H1 (cell line): ENCODE measurements at regions not wholly inside any gene's neighbourhood (a gene's known extent, or its start where the extent isn't known, plus 50 kb on each side); places are given as distances from the start of the nearest gene placed in this dataset.

Experiments used
- CTCF ChIA-PET: fragments of 300-600 bp; sonication (Branson Sonifier 250); formaldehyde crosslinking; loops from one replicate; lab custom pipeline; 2021; ENCODE audit not compliant: partially characterized antibody; lab: Charles Lee
- POLR2A ChIA-PET: fragments of 300-600 bp; sonication (Branson Sonifier 250); formaldehyde crosslinking; loops from one replicate; lab custom pipeline; 2021; ENCODE audit warnings: inconsistent platforms; ENCODE audit not compliant: partially characterized antibody; lab: Charles Lee
- DNase-seq, 2 experiments: peaks; one replicate each; pipeline versions ENCODE4 v3.0.0 to v3.0.0-alpha.2; 2010 to 2022; ENCODE audit warnings: low spot score in 2 of 2, low read depth in 1 of 2, mixed read lengths in 1 of 2
- FAIRE-seq: peaks from 2 replicates; lab custom pipeline; 2011; peaks lifted over from hg19 to GRCh38; lab: Jason Lieb, UNC
- H2AFZ ChIP-seq: 2 replicates; pipeline ENCODE4 v1.8.1; 2012; ENCODE audit warnings: low read length, inconsistent platforms
- H2AK5ac ChIP-seq: 2 replicates; pipeline ENCODE4 v1.6.1; 2013; ENCODE audit warnings: low read depth, low read length
- H2BK120ac ChIP-seq: replicated peaks from 2 replicates; pipeline ENCODE3; 2013; ENCODE audit warnings: low read depth, low read length, inconsistent platforms
- H2BK12ac ChIP-seq: 2 replicates; pipeline ENCODE4 v1.6.1; 2013; ENCODE audit warnings: low read depth, low read length
- H2BK15ac ChIP-seq: 2 replicates; pipeline ENCODE4 v1.6.1; 2013; ENCODE audit warnings: low read length
- H2BK20ac ChIP-seq: 2 replicates; pipeline ENCODE4 v1.6.1; 2013; ENCODE audit warnings: low read length
- H2BK5ac ChIP-seq: 2 replicates; pipeline ENCODE4 v1.6.1; 2013; ENCODE audit warnings: low read depth, low read length
- H3K14ac ChIP-seq: 2 replicates; pipeline ENCODE4 v1.6.1; 2013; ENCODE audit warnings: inconsistent platforms; ENCODE audit not compliant: insufficient read length
- H3K18ac ChIP-seq: 2 replicates; pipeline ENCODE4 v1.6.1; 2013; ENCODE audit warnings: low read length; ENCODE audit errors: extremely low read depth
- H3K23ac ChIP-seq: 2 replicates; pipeline ENCODE4 v1.6.1; 2013; ENCODE audit warnings: inconsistent platforms; ENCODE audit not compliant: insufficient read length
- H3K23me2 ChIP-seq: 2 replicates; pipeline ENCODE4 v1.6.1; 2013; ENCODE audit warnings: low read depth, low read length
- H3K27ac ChIP-seq: 2 replicates; pipeline ENCODE4 v1.6.1; 2011; ENCODE audit warnings: low read depth, low read length, inconsistent platforms
- H3K27me3 ChIP-seq, 4 experiments: replicated peaks in 1 of 4; 1 replicate in 1 of 4; 2 replicates in 3 of 4; pipeline versions ENCODE4 v1.6.1 to v1.8.1; 2011 to 2013; ENCODE audit warnings: low read length in 3 of 4, mild to moderate bottlenecking in 3 of 4, inconsistent platforms in 2 of 4, mixed read lengths in 2 of 4, moderate library complexity in 1 of 4; ENCODE audit not compliant: control insufficient read depth in 3 of 4, insufficient read depth in 3 of 4; ENCODE audit errors: extremely low read depth in 1 of 4
- H3K36me3 ChIP-seq, 4 experiments: 2 replicates each; pipeline versions ENCODE4 v1.6.1 to v1.8.1; 2011 to 2013; ENCODE audit warnings: mild to moderate bottlenecking in 4 of 4, low read length in 3 of 4, moderate library complexity in 2 of 4, control low read depth in 1 of 4, inconsistent platforms in 1 of 4; ENCODE audit not compliant: insufficient read depth in 4 of 4, control insufficient read depth in 2 of 4
- H3K4ac ChIP-seq: replicated peaks from 2 replicates; pipeline ENCODE3; 2013; ENCODE audit warnings: low read length, low read depth, mixed read lengths, inconsistent platforms; ENCODE audit not compliant: insufficient read length
- H3K4me1 ChIP-seq, 4 experiments: replicated peaks in 1 of 4; 1 replicate in 1 of 4; 2 replicates in 3 of 4; pipeline versions ENCODE4 v1.6.1 to v1.8.1; 2011 to 2013; ENCODE audit warnings: low read length in 3 of 4, inconsistent platforms in 2 of 4, mixed read lengths in 1 of 4; ENCODE audit not compliant: insufficient read depth in 4 of 4, control insufficient read depth in 3 of 4
- H3K4me2 ChIP-seq, 2 experiments: 2 replicates each; pipeline versions ENCODE4 v1.6.1 to v1.8.1; 2011 to 2013; ENCODE audit warnings: low read depth in 2 of 2, low read length in 2 of 2, control low read depth in 1 of 2, inconsistent platforms in 1 of 2, mild to moderate bottlenecking in 1 of 2; ENCODE audit not compliant: insufficient read depth in 1 of 2
- H3K4me3 ChIP-seq, 4 experiments: fragments of 200-600, 300-600 bp in 1 of 4; sonication (generic), shearing (Covaris generic), sonication (Bioruptor Twin) in 1 of 4; 2 replicates each; pipeline versions ENCODE4 v1.5.1 to v1.8.1; 2011 to 2016; ENCODE audit warnings: low read length in 4 of 4, low read depth in 3 of 4, control low read depth in 2 of 4, inconsistent platforms in 2 of 4, mild to moderate bottlenecking in 2 of 4, mixed read lengths in 1 of 4, moderate library complexity in 1 of 4; ENCODE audit not compliant: insufficient read depth in 2 of 4; ENCODE audit errors: extremely low read depth in 1 of 4
- H3K56ac ChIP-seq: replicated peaks from 2 replicates; pipeline ENCODE3; 2013; ENCODE audit warnings: low read depth, mild to moderate bottlenecking, mixed read lengths, low read length, inconsistent platforms; ENCODE audit not compliant: insufficient read length
- H3K79me1 ChIP-seq: 2 replicates; pipeline ENCODE4 v1.6.1; 2013; ENCODE audit warnings: low read depth, low read length, control low read depth
- H3K79me2 ChIP-seq, 2 experiments: 2 replicates each; pipeline versions ENCODE4 v1.6.1 to v1.8.1; 2012 to 2013; ENCODE audit warnings: low read length in 2 of 2, mild to moderate bottlenecking in 2 of 2, inconsistent platforms in 1 of 2; ENCODE audit not compliant: insufficient read depth in 2 of 2, control insufficient read depth in 1 of 2
- H3K9ac ChIP-seq, 4 experiments: replicated peaks in 1 of 4; 1 replicate in 1 of 4; 2 replicates in 3 of 4; pipeline versions ENCODE4 v1.6.1 to v1.8.1; 2011 to 2013; ENCODE audit warnings: low read depth in 3 of 4, low read length in 3 of 4, control low read depth in 2 of 4, mild to moderate bottlenecking in 2 of 4, moderate library complexity in 2 of 4, inconsistent platforms in 1 of 4; ENCODE audit errors: extremely low read depth in 1 of 4
- H3K9me3 ChIP-seq, 2 experiments: 2 replicates each; pipeline versions ENCODE4 v1.6.1 to v1.8.1; 2012 to 2013; ENCODE audit warnings: mild to moderate bottlenecking in 2 of 2, moderate library complexity in 2 of 2, control low read depth in 1 of 2, inconsistent platforms in 1 of 2, low read depth in 1 of 2, low read length in 1 of 2, mixed read lengths in 1 of 2; ENCODE audit not compliant: insufficient read depth in 2 of 2
- H4K20me1 ChIP-seq, 2 experiments: replicated peaks in 1 of 2; 2 replicates each; pipeline versions ENCODE3 to v1.8.1; 2011 to 2013; ENCODE audit warnings: inconsistent platforms in 2 of 2, low read length in 2 of 2, mild to moderate bottlenecking in 1 of 2; ENCODE audit not compliant: insufficient read depth in 2 of 2, control insufficient read depth in 1 of 2
- H4K5ac ChIP-seq: 2 replicates; pipeline ENCODE4 v1.6.1; 2013; ENCODE audit warnings: low read length, low read depth, mixed read lengths, inconsistent platforms; ENCODE audit not compliant: insufficient read length
- H4K8ac ChIP-seq: 2 replicates; pipeline ENCODE4 v1.8.0; 2013; ENCODE audit warnings: mild to moderate bottlenecking, moderate library complexity, low read length, inconsistent platforms; ENCODE audit not compliant: insufficient read depth; ENCODE audit errors: extremely low read depth
- H4K91ac ChIP-seq: replicated peaks from 2 replicates; pipeline ENCODE3; 2013; ENCODE audit warnings: low read length, mixed read lengths, inconsistent platforms; ENCODE audit not compliant: insufficient read length
- CEBPB ChIP-seq: IDR thresholded peaks from 2 replicates; pipeline ENCODE4 v1.6.1; 2012; ENCODE audit warnings: low read depth, low read length
- CHD2 ChIP-seq: IDR thresholded peaks from 2 replicates; pipeline ENCODE4 v1.6.1; 2012; ENCODE audit warnings: low read length, improper control_type of control experiment
- CREB1 ChIP-seq: IDR thresholded peaks from 2 replicates; pipeline ENCODE4 v1.6.1; 2012; ENCODE audit warnings: inconsistent platforms
- EZH2 ChIP-seq: fragments of 200-600 bp; sonication (generic); IDR thresholded peaks from 2 replicates; pipeline ENCODE4 v1.7.1; 2012; ENCODE audit warnings: low read depth, mild to moderate bottlenecking, moderate library complexity, low read length, inconsistent platforms; ENCODE audit not compliant: severe bottlenecking
- HDAC6 ChIP-seq: IDR thresholded peaks from one replicate; pipeline ENCODE4 v1.7.1; 2012; ENCODE audit warnings: low read depth, mild to moderate bottlenecking, inconsistent platforms, low read length, moderate library complexity
- MAFK ChIP-seq: IDR thresholded peaks from 2 replicates; pipeline ENCODE4 v1.6.1; 2012; ENCODE audit warnings: low read depth, mild to moderate bottlenecking, improper control_type of control experiment, low read length
- MAX ChIP-seq: IDR thresholded peaks from 2 replicates; pipeline ENCODE4 v1.6.1; 2012; ENCODE audit warnings: inconsistent platforms
- NANOG ChIP-seq: IDR thresholded peaks from 2 replicates; pipeline ENCODE4 v1.6.1; 2011; ENCODE audit warnings: low read length, low read depth, mild to moderate bottlenecking, inconsistent platforms; ENCODE audit not compliant: insufficient read depth, poor library complexity, severe bottlenecking
- RBBP5 ChIP-seq: IDR thresholded peaks from 2 replicates; pipeline ENCODE4 v1.7.1; 2012; ENCODE audit warnings: low read depth, mild to moderate bottlenecking, inconsistent platforms, low read length, moderate library complexity, borderline replicate concordance
- RNF2 ChIP-seq: fragments of 200-900, 300-1000 bp; sonication (generic); IDR thresholded peaks from 2 replicates; pipeline ENCODE4 v1.7.1; 2016; ENCODE audit warnings: borderline replicate concordance, low read depth, mild to moderate bottlenecking, antibody characterized with exemption, low read length; ENCODE audit not compliant: poor library complexity, severe bottlenecking; ENCODE audit errors: missing control alignments
- SAP30 ChIP-seq: fragments of 300-600 bp; sonication (generic); IDR thresholded peaks from 2 replicates; pipeline ENCODE4 v1.7.1; 2012; ENCODE audit warnings: low read length, moderate library complexity, mild to moderate bottlenecking, inconsistent platforms; ENCODE audit not compliant: insufficient read depth, insufficient replicate concordance
- SP4 ChIP-seq: IDR thresholded peaks from 2 replicates; pipeline ENCODE4 v1.6.1; 2012; ENCODE audit warnings: low read length, inconsistent platforms
- SRF ChIP-seq: IDR thresholded peaks from 2 replicates; pipeline ENCODE4 v1.6.1; 2011; ENCODE audit warnings: mild to moderate bottlenecking, low read depth, low read length, moderate library complexity
- TAF1 ChIP-seq: IDR thresholded peaks from 2 replicates; pipeline ENCODE4 v1.6.1; 2011; ENCODE audit warnings: mild to moderate bottlenecking, low read depth, low read length
- YY1 ChIP-seq: IDR thresholded peaks from 2 replicates; pipeline ENCODE4 v1.6.1; 2011; ENCODE audit warnings: low read depth, mild to moderate bottlenecking, low read length
- WGBS, 2 experiments: shearing (Covaris generic) in 1 of 2; methylation state at CpG; one replicate each; pipeline versions ENCODE4 v1.1.6 to v1.1.7; 2013 to 2015; ENCODE audit warnings: low lambda C conversion rate in 2 of 2, mixed read lengths in 2 of 2, inconsistent platforms in 1 of 2, low coverage in 1 of 2, missing lambda C conversion rate in 1 of 2; ENCODE audit not compliant: insufficient replicate concordance in 2 of 2, insufficient coverage in 1 of 2, insufficient read length in 1 of 2; ENCODE audit errors: extremely low coverage in 1 of 2, missing lambda C conversion rate in 1 of 2; 5-methylcytosine and 5-hydroxymethylcytosine counted together

- H3K4ac ChIP-seq, result no peak overlapping the region
- H3K4me1 ChIP-seq, result peaks cover 2 to 8% (median 3%) of the 10 kb centered on the region in 4 experiments; a peak in 6 of 7 replicates
- H4K5ac ChIP-seq, result no peak overlapping the region
- H3K27me3 ChIP-seq, result peaks cover 0 to 22% (median 13%) of the 10 kb centered on the region in 4 experiments; a peak in 6 of 7 replicates
- no peaks in the 10 kb centered on the region for H4K20me1 ChIP-seq
- H3K27ac ChIP-seq, result no peak overlapping the region
- no peaks in the 10 kb centered on the region for H3K79me1 ChIP-seq
- H2AK5ac ChIP-seq, result no peak overlapping the region
- DNase-seq (no peak), FAIRE-seq (no peak)
- no peak overlapping the region for H3K23ac ChIP-seq
- H3K36me3 ChIP-seq, result peaks cover 0 to 10% (median 0%) of the 10 kb centered on the region in 4 experiments; a peak in 2 of 8 replicates
- peaks cover 15 to 16% of the 10 kb centered on the region in 2 experiments for H3K9me3 ChIP-seq
- H3K4me2 ChIP-seq, result no peak overlapping the region
- no peak overlapping the region for H3K18ac ChIP-seq
- no peak overlapping the region for H2BK5ac ChIP-seq
- no peak overlapping the region for H3K56ac ChIP-seq
- no peak overlapping the region for H3K4me3 ChIP-seq
- ChIA-PET POLR2A (no interaction called here), CTCF (interaction anchor here (0.6 to 2.2 kb wide), 3 partner anchors 13 to 1233 kb away, joined by 3 to 7 read pairs (median 3); no protein-coding TSS in a partner anchor)
- H2BK20ac ChIP-seq, result no peak overlapping the region
- peaks cover 12% of the 10 kb centered on the region for H3K23me2 ChIP-seq
- H3K79me2 ChIP-seq, result no peaks in the 10 kb centered on the region
- H2BK15ac ChIP-seq, result no peak overlapping the region
- no peak overlapping the region for H4K8ac ChIP-seq
- H3K9ac ChIP-seq, result no peak overlapping the region
- H2BK120ac ChIP-seq, result no peak overlapping the region
- no peak overlapping the region for H4K91ac ChIP-seq
- H2BK12ac ChIP-seq, result no peak overlapping the region
- WGBS, 2 experiments, result 69% methylated on average over 4 of the region's 4 CpGs; no CpG with 5 or more reads in 1 of the 2 experiments
- H2AFZ ChIP-seq, result no peak overlapping the region
- H3K14ac ChIP-seq, result no peak overlapping the region
- TF ChIP-seq SAP30 (no peak), SRF (no peak), NANOG (no peak), CEBPB (no peak), SP4 (no peak), EZH2 (no peak), HDAC6 (no peak), CHD2 (no peak), RNF2 (no peak), YY1 (no peak), TAF1 (no peak), MAFK (no peak), CREB1 (no peak), MAX (no peak), RBBP5 (no peak)
Observed at GRCh38 chr5:54882101-54882500, 103.3 kb downstream of the ESM1 start.
